Keratinocyte (primary cell): ENCODE measurements at regions not wholly inside any gene's neighbourhood (a gene's known extent, or its start where the extent isn't known, plus 50 kb on each side); places are given as distances from the start of the nearest gene placed in this dataset.

Source experiments
- EZH2 ChIP-seq: IDR thresholded peaks from one replicate; pipeline ENCODE4 v1.6.1; 2012; ENCODE audit warnings: inconsistent platforms, mild to moderate bottlenecking, low read length, moderate library complexity
- TF ChIP-seq, protein P1 (sequence below), 3 experiments: IDR thresholded peaks in 1 of 3; conservative IDR thresholded peaks in 1 of 3; optimal IDR thresholded peaks in 1 of 3; 2 replicates in 2 of 3; 3 replicates in 1 of 3; pipeline versions ENCODE3 to v1.5.1; 2011; ENCODE audit warnings: low read length in 3 of 3, mild to moderate bottlenecking in 3 of 3, moderate library complexity in 2 of 3, control low read depth in 1 of 3, inconsistent platforms in 1 of 3; ENCODE audit not compliant: insufficient read depth in 2 of 3; ENCODE audit errors: extremely low read depth in 1 of 3

GRCh38 chr6:170025935-170026750, 264.7 kb downstream of the DLL1 start:
- TF ChIP-seq, protein P1, sequence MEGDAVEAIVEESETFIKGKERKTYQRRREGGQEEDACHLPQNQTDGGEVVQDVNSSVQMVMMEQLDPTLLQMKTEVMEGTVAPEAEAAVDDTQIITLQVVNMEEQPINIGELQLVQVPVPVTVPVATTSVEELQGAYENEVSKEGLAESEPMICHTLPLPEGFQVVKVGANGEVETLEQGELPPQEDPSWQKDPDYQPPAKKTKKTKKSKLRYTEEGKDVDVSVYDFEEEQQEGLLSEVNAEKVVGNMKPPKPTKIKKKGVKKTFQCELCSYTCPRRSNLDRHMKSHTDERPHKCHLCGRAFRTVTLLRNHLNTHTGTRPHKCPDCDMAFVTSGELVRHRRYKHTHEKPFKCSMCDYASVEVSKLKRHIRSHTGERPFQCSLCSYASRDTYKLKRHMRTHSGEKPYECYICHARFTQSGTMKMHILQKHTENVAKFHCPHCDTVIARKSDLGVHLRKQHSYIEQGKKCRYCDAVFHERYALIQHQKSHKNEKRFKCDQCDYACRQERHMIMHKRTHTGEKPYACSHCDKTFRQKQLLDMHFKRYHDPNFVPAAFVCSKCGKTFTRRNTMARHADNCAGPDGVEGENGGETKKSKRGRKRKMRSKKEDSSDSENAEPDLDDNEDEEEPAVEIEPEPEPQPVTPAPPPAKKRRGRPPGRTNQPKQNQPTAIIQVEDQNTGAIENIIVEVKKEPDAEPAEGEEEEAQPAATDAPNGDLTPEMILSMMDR (optimal IDR thresholded peaks at IDR 0.05 in 1 of 3, IDR thresholded peaks at IDR 0.05 in 1 of 3, conservative IDR thresholded peaks at IDR 0.05 in 1 of 3; ENCODE audit: extremely low read depth in 1 of 3, insufficient read depth in 2 of 3, low read length in 3 of 3): no peak
- TF ChIP-seq EZH2: no peak
